Left colon (tissue), 2 donors: ENCODE measurements at regions not wholly inside any gene's neighbourhood (a gene's known extent, or its start where the extent isn't known, plus 50 kb on each side); places are given as distances from the start of the nearest gene placed in this dataset.
"Not testable (repeated sequence)": the region's sequence is repeated elsewhere in the genome, so short reads cannot be mapped to it uniquely, and the experiment has no call there.

ENCODE experiments used
- ATAC-seq: fragments of 200-7000 bp; cut with Tn5 transposase; one replicate; pipeline ENCODE4 v1.9.1; 2020; ENCODE audit warnings: mild to moderate bottlenecking, moderate library complexity
- DNase-seq, 2 donors: peaks; one replicate each; pipeline ENCODE4 v3.0.0-alpha.2; 2020
- intact Hi-C, 2 donors: fragments of 100-400 bp; cut with DNase I in 1 of 2; cut with micrococcal nuclease in 1 of 2; formaldehyde crosslinking; loops; one replicate each; pipeline versions ENCODE4 v1.11.2 to v1.14.0; 2022; cut with DNase I, micrococcal nuclease
- donor health status: DM: no; HTN: no; CAD: no.
- donor health status: DM: yes; HTN: yes; CAD: no.

DNA sequence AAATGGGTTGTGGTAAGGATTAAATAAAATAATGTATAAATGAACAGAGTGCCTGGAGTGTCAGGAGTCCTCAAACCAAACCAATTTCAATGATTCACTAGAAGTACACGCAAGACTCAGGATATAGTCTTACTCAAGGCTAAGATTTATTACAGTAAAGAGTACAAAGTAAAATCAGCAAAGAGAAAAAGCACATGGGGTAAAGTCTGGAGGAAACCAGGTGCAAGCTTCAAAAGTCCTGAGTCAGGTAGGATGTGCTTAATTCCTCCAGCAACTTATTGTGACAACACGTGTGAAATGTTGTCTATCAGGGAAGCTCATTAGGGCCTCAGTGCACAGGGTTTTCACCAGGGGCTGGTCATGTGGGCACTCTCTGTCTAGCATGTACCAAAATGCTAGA lies 105.8 kb upstream of the NAP1L1 start:
- intact Hi-C loops = no loop called here
- ATAC-seq (no peak), DNase-seq (no peak)

DNA sequence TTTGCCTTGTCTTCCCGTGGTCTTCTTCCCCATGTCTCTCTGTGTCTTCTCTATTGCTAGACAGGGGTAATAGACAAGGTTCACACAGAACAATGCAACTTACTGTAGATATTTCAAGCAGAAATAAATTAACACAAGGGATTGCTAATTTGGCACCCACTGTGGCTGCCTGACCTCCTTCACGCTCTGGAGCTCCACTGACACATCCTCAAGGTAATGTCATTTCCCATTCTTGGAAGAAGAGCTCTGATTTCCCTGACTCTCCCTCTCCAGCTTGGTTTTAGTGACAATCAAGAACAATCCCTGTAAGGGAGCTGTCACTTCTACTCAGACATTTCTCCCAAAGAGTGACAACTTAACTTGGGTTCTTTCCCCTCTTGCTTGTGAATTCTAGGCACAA lies 105.4 kb upstream of the NAP1L1 start:
- ATAC-seq (no peak), DNase-seq (no peak)
- intact Hi-C loops = no loop called here

DNA sequence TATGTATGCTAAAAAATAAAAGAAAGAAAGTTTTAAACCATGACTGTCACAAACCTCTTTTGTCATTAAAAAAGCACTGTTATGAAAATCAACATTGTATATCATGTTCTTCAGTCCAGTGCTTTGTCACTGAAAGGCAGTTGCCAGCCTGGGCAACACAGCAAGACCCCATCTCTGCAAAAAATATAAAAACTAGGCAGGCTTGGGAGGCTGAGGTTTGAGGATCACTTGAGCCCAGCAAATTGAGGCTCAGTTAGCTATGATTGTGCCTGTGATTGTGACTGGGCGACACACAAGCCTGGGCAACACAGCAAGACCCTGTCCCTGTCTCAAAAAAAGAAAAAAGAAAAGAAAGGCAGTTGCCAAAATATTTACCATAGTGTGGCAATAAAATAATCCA lies 102.7 kb upstream of the NAP1L1 start:
- DNase-seq (no peak), ATAC-seq (no peak)
- intact Hi-C loops = no loop called here

DNA sequence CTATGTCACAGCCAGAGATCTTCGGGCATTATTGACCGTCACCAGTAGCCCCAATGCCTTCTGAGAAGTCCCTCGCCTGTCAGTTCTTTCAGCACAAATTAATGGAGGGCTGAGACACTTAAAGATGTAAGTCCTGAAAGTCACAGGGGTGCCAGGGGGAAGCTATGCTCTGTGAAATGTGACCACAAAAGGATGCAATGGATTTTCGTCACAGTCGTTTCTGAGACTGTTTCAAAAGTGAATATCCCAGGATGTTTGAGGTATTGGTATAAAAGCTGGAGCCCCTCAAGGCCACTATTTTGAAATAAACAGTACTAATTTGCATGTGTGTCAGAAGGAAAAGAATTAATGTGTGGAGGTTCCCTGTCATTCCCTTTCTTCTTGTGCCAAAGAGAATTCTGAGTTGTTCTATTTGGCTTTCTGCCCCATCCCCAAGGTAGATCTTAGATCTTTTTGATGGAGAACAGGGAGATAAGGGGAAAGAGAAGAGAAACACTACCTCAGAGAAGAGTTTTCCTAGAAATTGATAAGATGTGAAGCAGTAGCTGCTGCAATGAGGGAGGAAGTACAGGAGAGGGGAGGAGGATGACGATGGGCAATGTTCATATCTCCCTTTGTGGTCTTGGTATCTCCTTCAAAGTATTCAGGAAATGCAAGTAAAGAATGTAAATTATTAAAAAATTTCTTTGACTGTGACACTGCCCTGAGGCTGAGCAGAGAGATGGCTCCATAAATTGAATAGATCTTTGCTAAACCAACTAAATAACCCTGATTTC lies 101.8 kb upstream of the NAP1L1 start:
- ATAC-seq (no peak), DNase-seq (no peak)
- intact Hi-C loops = no loop called here

DNA sequence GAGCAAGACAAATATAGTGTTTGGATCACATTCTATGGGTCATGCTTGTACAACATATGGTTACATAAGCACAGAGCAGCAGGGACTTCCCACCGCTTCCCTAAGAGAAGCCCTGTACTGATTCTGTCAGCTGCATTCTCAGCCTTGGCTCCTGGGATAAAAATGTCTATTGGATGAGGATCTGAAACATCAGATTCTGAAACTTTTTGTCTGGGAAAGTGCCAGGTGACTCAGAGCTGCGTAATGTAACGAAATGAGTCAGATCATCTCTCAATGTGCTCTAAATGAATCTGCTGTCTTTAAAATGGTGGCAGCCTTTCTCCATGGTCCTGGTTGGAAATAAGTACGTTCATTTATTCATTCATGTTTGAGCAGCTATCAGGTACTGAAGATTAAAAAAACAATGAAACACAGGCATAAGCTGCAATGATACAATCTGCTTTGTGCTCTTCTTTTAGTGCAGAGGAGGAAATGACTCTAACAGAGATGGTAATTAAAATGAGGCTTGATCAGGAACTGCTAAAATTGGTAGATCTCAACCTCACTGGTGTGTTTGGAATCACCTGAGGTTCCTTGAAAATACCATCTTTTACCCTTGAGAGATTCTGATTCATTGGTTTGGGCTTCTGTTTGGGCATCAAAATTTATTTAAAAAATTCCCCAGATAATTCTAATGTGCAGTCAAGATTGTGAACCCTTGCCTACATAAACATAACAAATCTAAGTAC lies 99.1 kb upstream of the NAP1L1 start:
- no peak for DNase-seq
- no peak for ATAC-seq
- intact Hi-C loops = no loop called here

DNA sequence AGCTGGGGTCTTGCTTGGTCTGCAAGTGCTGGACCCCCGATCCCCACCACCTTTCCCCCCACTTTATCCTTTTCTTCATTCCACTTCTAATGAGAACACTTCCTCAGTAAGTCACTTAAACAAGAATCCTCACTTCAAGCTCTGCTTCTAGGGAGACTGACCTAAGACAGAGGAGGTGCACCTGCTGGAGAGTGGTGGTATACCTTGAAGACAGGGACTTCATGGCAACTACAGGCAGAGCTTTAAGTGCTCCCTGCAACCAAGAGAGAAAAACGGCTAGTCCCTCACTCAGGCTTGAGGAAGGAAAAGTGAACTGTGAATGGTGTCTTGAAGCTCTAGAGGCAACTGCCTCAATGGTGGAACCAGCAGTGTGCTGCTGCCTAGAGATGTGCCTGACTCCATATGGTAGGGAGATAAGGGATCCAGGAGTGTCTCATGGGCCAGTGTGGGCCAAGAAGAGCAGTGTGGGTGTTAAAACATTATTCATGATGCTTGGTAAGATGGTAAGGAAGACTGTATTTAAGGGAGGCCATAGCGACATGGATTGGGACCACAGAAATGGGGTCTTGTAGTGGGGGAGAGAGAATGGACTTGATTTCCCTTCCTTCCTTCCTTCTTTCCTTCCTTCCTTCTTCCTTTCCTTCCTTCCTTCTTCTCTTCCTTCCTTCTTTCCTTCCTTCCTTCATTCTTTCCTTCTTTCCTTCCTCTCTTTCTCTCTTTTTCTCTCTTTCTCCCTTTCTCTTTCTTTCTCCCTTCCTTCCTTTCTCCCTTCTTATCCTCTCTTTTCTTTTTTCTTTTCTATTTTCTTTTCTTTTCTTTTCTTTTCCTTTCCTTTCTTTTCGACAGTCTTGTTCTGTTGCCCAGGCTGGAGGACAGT lies 96.2 kb upstream of the NAP1L1 start:
- DNase-seq (no peak), ATAC-seq (no peak)
- intact Hi-C loops = no loop called here

DNA sequence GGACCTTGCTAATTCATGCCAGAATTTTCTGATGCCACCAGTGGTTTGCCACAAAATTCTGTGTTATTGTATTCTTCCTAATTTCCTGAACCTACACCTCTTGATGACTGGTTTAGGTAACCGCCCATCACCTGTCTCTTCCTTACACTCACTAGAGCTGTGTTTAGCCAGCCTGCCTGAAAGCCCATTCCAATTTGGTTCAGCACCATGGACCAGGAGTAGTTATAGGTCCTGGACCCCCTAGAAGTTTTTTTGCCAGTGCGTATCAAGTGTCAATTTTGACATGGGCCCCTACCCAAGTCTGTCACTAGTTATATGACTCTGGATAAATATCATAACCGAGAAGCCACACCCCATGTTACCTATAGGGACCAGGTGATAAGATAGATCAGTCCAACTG lies 94.0 kb upstream of the NAP1L1 start:
- intact Hi-C loops = no loop called here
- ATAC-seq = no peak

DNA sequence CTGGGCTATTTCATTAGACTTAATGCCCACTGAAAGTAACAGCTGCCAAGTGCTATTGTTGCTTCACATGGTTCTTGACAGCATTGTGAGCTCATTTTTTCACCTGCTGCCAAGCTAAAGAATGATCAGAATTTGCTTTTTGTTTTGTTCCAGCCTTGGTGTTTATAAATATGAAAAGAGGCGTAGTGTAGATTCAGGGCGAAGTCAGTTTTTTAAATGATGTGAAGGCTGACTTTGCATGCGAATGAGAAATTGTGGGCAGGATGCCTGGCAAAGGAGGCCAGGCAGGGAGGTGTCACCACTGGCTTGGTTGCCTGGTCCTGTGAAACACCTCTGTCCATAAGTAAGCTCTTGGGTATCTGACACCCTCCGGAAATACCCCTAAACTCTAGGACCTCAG lies 93.3 kb upstream of the NAP1L1 start:
- ATAC-seq (no peak), DNase-seq (no peak)
- intact Hi-C loops = no loop called here

More for the DNA sequence above, 94.0 kb upstream of the NAP1L1 start:
- no peak for DNase-seq

DNA sequence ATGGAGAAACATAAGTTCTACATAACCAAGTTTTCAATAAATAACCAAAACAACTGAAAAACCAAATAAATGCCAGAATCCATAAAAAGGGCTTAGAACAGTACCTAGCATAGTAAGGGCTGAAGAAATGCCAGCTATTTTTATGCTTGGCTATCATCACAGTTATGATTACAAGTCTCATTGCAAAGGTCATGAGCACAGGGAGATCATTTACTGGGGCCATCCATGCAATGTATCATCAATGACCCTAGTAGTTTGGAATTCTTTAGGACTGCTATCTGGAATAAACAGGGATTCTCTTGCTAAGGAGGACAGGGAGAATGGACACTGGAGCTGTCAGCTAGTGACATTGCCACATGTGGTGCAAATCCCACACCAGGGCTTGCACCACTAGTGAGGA lies 92.5 kb upstream of the NAP1L1 start:
- ATAC-seq (no peak), DNase-seq (no peak)
- intact Hi-C loops = no loop called here

DNA sequence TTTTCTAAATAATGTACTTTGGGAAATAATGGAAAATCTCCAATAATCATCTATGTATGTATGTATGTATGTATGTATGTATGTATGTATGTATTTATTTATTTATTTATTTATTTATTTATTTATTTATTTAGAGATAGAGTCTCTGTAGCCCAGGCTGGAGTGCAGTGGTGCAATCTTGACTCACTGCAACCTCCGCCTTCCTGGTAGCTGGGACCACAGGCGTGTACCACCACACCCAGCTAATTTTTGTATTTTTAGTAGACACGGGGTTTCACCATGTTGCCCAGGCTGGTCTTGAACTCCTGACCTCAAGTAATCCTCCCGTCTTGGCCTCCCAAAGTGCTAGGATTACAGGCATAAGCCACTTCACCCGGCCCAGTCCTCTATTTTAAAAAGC lies 91.5 kb upstream of the NAP1L1 start:
- intact Hi-C loops, ATAC-seq, DNase-seq: not testable (repeated sequence)

DNA sequence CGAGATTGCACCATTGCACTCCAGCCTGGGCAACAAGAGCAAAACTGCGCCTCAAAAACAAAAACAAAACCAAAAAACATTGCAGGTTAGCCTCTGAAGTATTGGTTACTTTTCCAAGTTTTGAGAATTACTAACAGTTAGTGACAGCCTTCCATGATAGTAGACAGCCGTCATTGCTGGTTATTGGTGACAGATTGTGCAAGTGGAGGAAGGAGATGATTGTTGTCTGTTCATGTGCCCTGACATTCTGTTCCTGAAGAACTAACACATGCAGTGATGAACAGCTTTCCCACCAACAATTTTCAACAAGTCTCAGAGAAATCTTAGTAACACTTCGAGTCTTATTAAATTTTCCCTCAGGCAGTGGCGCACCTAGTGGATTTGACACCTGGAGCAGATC lies 89.3 kb upstream of the NAP1L1 start:
- DNase-seq = no peak
- ATAC-seq = no peak
- intact Hi-C loops = no loop called here

DNA sequence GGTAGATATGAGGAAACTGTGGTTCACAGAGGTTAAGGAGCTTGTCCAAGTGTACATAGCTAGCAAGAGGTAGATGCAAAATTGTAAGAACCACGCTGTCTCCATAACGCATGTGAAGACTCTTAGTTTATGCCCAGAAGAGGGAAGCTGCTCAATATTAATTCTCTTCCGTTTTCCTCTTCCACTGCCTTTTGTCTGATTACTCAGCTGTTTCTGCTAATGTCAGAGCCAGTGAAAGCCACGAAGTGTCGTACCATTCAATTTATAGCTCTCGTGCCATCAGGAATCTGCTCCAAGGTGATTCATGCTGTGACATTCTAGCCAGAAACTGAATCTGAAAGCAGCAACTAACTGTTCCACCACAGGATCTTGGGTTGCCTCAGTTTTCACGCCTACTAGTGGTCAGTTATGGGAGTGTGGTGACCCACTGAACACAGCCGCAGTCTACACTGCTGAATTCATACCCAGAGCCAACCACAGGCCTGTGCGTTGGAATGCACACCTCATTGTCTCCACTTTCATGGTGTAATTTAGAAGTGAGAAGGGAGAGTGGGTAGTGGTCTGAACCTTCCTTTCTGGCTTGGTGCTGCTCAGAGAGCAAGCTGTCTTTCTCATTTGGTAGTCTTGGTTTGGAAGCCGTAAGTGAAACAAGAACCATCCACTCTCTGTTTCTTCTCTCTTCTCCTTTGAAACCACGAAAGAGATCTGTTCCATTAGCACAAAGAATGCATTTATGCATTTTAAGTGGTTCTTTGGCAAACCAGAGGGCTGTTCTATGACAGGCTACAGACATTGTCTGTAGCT lies 74.2 kb upstream of the NAP1L1 start:
- intact Hi-C loops = no loop called here
- DNase-seq = peak; percentile 34 to 39
- ATAC-seq = peak; percentile 85

DNA sequence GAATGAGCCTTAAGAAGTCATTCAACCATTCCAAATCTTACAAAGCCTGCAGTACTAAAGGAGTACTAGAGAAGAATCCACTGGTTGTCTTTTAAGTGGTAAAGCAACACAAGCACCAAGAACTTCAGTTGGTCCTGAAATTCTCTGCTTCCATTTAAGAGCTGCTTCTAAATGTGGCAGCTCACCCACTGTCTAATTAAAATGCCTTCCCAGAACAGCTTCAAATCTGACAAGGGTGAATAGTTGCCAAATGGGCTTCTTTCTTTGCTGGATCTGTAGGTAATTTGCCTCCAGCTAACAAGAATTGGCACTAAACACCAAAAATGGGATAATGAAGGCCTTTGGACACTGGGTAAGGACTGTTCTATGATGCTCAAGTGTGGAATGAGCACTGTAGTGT lies 72.2 kb upstream of the NAP1L1 start:
- no peak for ATAC-seq
- DNase-seq = no peak
- intact Hi-C loops = no loop called here

DNA sequence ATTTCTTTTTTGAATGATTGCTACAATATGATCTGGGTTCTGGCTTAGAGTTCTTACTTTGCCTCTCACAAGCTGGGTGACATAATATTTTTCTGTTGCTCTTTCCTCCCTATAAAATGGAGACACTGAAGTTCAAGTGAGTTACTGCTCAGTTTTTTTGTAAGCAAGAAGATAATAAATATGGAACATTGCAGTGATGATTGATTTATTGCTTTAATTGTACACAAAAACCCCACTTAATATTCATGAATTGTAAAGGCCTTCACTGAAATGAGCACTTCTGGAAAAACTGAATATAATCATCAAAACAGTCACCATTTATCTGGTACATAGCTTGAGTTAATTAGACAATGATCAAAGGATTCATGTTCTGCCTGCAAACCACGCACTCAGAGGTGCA lies 71.8 kb upstream of the NAP1L1 start:
- DNase-seq (no peak), ATAC-seq (no peak)
- intact Hi-C loops = no loop called here

DNA sequence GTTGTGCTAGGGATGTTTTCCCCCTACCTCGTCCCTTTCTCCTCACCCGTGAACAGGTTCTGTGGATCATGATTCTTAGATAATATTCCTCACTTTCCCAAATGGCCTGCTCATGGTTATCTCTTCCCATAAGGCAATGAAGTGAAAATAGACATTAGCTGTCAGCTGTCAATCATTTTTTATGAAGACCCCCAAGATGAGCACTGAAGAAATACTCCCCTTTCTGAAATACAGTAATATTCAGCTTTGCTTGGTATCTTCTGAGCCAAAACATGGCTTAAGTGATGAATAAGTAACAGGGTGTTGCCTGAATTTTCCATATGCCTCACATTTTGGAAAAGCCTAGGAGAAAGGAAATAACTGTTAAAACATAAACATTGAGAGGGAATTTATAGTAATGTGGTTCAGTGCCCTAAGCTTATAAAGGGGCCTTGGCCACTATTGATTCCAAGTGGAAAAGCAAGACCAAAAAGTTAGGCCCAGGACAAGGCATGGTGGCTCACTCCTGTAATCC lies 70.7 kb upstream of the NAP1L1 start:
- ATAC-seq = no peak
- intact Hi-C loops = no loop called here
- DNase-seq = no peak

DNA sequence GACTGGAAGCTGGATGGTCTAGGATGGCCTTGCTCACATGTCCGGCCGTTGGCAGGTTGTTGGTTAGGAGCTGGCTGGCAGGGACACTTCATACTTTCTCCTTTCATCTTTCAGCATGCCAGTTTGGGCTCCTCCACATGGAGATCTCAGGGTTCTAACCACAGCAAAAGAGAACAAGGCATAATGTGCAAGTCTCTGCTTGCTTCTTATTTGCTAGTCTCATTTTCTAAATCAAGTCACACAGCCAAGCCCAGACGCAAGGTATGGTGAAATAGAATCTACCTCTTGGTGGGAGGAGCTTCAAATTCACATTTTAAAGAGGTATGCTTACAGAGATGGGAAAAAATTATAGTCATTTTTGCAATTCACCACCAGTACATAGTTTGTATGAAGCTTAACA lies 69.1 kb upstream of the NAP1L1 start:
- ATAC-seq (no peak), DNase-seq (no peak)
- intact Hi-C loops = no loop called here

DNA sequence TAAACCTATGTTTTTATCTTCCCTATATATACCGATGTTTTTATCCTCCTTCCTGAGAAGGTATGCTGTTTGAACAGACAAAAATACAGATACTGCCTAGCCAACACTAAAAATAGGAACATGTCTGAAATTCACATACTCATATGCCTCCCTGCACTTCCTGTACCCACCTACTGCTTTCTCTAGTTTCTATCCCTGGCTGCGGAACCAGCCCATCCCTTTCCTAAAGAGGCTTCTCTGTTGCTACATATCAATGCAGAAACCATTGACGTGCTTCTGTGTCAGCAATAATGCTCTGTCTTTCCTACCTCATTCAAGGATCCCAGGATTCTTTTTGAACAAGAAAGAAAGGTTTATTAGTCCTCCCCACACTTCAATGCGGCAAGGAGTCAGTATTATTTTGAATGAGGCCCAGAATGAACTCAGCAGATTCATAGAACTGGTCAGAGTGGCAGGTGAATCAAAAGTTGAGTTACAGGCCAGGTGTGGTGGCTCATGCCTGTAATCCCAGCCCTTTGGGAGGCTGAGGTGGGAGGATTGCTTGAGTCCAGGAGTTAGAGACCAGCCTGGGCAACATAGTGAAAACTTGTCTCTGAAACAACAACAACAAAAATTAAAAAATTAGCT lies 67.8 kb upstream of the NAP1L1 start:
- DNase-seq (no peak), ATAC-seq (no peak)
- intact Hi-C loops = no loop called here

DNA sequence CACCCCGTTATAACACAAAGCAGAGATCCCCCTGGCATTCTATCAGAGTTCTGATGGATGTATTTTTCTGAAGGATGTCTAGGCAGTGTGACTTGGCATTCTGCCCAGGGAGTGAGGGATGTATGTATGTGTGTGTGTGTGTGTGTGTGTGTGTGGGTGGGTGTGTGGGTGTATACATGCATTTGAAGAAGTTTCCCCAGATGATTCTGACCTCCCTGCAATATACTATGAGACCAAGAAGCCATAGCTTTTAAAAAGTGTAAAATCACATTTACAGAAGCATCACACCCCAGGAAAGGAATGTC lies 59.7 kb upstream of the NAP1L1 start:
- DNase-seq = no peak
- intact Hi-C loops = no loop called here
- ATAC-seq = no peak
